ENCODE measurements at regions not wholly inside any gene's neighbourhood (a gene's known extent, or its start where the extent isn't known, plus 50 kb on each side); places are given as distances from the start of the nearest gene placed in this dataset.
"Not testable (repeated sequence)": the region's sequence is repeated elsewhere in the genome, so short reads cannot be mapped to it uniquely, and the experiment has no call there.

GRCh38 chr12:31819427-31819826 is 90.6 kb upstream of the AMN1 start:
- no peak for DNase-seq

DNA sequence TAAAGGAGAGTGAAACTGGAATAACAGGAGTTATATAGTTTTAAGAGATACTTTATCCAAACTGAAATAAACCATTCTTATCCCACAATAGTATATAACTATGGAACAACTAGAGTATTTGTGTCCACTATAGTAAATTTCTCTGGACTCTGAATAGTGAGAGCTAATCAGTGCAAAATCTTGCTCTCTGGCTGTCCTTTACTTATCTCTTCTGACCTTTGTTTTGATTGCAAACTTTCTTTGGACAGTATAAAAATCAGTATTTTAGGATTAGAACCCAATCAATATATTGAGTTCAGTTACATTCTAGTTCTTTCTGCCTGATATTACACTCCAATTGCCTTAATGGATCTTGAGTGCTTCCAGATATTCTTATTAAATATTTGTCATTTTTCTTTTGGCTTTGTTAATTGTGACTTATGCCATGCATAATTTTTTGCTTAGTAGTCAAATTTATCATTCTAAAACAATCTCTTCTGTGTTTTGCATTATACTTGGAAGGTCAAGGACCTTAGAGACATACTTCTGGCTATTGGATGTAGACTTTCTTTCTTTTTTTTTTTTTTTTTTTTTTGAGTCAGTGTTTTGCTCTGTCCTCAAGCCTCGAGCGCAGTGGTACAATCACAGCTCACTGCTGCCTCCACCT is 89.9 kb upstream of the AMN1 start:
- no peak for DNase-seq

DNA sequence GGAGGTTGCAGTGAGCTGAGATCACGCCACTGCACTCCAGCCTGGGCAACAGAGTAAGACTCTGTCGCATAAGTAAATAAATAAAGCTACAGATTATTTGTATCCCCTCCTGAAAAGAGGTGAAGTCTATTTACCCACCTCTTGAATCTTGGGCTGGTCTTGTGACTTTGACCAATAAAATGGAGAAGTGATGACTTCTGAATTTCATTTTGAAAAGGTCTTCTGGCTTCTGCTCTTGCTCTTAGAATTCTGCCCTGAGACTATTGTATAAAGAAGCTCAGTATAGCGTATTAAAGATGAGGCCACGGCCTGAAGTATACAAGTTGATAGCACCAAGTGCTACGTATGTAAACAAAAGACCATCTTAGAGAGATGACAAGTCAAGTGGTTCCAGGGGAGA is 88.3 kb upstream of the AMN1 start:
- no peak for DNase-seq

DNA sequence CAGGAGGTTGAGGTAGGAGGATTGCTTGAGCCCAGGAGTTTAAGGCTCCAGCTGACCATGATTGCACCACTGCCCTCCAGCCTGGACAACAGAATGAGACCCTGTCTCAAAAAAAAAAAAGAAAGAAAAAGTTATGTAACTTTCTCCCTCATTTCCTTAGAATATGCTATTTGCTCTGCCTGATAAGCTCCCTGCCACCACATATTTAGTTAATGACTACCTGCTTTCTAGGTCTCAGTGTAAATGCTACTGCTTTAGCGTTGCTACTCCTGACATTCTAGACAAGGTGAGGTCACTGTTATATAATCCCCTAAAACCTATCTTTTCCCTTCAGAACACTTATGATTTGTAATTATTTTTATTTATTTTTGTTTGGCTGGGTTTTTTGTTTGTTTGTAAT is 86.3 kb upstream of the AMN1 start:
- no peak for DNase-seq

DNA sequence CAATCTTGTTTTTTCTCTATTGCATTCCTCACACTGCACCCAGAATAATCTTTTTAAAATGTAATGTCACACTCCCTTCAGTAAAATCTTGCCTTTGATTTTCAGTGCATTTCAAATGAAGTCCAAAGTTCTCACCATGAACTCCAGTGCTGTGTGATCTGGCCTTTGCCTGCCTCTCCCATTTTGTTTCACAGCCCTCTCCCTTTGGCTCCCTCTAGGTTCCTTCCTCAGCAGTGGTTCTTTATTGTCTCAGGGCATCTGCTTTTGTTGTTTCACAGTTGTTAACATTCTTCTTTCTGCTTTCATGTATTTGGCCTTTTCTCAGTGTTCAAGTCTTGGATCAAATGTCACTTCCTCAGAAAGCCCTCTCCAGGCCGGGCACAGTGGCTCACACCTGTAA is 84.5 kb upstream of the AMN1 start:
- no peak for DNase-seq

GRCh38 chr12:31807773-31808097 is 78.9 kb upstream of the AMN1 start:
- DNase-seq, result no peak

DNA sequence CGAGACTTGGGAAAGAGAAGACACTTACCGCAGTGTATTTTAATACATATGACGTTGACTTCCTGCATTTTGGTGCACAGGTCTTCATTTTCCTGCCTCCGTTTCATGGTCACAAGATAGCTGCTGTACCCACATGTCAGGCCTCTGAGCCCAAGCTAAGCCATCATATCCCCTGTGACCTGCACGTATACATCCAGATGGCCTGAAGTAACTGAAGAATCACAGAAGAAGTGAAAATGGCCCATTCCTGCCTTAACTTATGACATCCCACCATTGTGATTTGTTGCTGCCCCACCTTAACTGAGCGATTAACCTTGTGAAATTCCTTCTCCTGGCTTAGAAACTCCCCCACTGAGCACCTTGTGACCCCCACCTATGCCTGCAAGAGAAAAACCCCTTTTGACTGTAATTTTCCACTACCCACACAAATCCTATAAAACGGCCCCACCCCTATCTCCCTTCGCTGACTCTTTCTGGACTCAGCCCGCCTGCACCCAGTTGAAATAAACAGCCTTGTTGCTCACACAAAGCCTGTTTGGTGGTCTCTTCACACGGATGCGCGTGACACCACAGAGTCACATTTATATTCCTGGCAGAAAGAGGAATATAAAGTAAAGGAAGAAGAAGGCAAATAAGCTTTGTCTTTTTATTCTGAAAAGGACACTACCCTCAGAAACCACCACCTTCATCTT is 78.4 kb upstream of the AMN1 start:
- DNase-seq, result not testable (repeated sequence)

GRCh38 chr12:31805681-31806080 is 76.9 kb upstream of the AMN1 start:
- DNase-seq, result not testable (repeated sequence)

DNA sequence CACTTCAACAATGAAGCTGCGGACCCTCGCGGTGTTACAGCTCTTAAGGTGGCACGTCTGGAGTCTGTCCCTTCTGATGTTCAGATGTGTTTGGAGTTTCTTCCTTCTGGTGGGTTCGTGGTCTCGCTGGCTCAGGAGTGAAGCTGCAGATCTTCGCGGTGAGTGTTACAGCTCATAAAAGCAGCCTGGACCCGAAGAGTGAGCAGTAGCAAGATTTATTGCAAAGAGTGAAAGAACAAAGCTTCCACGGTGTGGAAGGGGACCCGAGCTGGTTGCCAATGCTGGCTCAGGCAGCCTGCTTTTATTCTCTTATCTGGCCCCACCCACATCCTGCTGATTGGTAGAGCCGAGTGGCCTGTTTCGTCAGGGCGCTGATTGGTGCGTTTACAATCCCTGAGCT is 75.9 kb upstream of the AMN1 start:
- not testable (repeated sequence) for DNase-seq

DNA sequence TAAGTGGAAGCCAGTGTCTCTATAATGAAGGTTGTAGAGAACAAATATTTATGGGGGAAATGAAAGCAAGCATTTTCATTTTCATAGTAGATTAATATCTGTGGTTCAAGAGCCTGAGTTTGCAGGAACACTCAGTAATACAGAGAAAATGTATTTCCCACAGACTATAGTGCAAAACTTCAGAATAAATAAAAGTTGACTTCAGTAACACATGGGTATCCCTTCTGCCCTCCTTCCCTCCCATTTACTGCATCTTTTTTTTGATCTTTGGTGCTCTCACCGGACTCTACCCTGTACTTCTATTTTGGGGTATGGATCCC is 75.3 kb upstream of the AMN1 start:
- no peak for DNase-seq

DNA sequence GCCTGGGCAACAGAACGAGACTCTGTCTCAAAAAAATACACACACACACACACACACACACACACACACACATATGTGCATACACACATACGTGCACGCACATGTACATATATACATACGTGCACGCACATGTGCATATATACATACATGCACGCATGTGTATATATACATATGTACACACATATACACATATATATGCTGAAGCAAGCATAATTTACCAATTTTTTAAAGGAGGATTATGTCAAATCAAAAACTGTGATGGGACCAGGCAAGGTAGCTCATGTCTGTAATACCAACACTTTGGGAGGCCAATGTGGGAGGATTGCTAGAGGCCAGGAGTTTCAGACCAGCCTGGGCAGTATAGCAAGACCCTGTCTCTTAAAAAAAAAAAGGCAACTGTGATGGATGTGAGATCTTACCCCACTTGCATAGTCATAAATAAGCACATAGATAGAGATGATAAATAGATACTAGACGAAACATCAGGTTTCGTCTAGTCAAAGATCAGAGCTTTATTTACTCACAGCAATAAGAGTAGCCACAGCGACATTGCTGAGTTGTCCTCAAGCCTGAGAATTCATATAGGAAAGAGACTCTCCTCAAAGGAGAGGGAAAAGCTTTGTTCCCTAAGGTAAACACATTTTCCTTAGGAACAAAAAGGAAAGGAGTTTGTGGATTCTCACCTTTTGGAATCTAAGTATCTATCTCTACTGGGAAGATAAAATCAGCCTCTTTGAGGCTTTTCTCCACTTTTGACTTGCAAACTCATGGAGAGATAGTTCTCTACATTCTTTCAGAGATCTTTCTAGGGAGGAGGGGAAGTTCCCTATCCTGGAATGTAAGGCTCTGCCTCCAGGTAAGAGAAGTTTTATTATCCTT is 74.7 kb upstream of the AMN1 start:
- DNase-seq, result no peak

DNA sequence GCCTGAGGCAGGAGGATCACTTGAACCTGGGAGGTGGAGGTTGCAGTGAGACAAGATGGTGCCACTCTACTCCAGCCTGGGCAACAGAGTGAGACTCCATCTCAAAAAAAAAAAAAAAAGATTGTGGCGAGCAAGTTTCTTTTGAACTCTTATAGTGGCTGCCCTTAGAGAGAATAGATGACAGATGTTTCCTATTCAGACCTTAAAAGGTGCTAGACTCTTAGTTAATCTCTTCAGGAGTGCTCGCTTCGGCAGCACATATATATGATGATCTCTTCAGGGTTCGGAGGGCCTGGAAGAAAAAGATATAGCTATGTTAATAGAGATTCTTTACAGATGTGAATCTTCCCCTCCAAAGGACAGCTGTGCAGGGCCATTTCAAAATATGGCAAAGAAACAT is 73.1 kb upstream of the AMN1 start:
- no peak for DNase-seq

DNA sequence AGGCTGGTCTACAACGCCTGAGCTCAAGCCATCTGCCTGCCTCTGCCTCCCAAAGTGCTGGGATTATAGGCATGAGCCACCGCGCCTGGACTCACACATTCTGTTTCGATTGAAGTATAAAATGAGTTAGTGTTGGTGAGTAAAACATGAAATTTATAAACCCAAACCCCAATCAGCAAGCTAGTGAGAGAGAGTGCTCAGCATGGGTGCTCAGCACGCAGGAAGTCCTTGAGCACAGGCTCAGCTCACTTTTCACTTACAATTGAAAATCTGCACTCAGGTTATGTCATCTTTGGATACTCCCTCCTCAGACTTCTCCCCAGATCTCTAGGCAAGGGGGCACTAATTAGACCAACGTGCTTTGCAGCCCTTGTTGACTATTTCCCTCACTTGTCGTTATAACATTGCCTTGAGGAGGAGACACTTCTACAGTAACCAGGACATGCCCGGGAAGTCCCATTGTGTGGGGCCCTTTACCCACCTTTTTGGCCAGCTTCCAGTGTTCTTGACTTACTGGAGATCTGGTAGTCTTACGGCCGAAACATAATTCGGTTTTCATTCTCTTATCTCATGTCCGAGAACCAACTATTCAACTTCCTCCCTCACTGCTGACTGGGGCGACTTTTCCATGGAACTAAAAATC is 68.5 kb upstream of the AMN1 start:
- DNase-seq, result no peak

- DNase-seq, result no peak
Measured at GRCh38 chr12:31796270-31796951, 67.6 kb upstream of the AMN1 start.

- no peak for DNase-seq
Measured at GRCh38 chr12:31794745-31795144, 65.9 kb upstream of the AMN1 start.

DNA sequence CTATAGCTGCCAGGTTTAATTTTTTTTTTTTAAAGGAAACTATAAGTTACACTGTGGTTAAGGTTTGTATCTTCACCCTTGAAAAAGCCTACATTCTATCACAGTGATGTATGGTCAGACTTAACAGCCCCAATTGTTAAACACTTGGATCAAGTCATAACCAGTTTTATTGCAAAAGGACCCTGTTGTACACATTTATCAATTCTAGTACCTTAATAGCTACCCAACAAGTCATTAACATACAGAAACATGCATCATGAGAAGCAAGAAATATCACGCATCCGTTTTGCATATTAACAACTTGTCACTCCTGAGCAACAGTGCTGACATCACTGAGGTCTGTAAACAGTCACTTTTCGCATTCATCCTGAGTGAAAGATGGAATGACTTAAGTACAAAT is 62.4 kb upstream of the AMN1 start:
- DNase-seq, result not testable (repeated sequence)

DNA sequence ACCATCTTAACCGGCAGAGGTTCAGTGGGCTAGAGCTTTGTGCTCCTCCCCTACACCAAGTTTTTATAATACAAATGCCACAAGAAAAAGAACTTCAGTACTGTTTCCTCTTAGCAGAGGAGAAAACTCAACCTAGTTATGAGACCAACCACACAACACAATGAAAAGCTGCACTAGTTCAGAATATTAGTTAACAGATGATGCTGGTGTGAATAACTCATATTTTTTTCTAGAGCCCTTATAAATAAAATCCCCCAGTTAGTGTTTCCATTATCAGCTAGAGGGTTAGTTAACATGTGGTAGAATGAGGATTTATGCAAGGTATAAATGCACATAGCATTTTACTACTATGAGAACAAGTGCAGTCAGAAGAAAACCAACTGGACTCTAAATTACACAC is 61.9 kb upstream of the AMN1 start:
- DNase-seq, result no peak

DNA sequence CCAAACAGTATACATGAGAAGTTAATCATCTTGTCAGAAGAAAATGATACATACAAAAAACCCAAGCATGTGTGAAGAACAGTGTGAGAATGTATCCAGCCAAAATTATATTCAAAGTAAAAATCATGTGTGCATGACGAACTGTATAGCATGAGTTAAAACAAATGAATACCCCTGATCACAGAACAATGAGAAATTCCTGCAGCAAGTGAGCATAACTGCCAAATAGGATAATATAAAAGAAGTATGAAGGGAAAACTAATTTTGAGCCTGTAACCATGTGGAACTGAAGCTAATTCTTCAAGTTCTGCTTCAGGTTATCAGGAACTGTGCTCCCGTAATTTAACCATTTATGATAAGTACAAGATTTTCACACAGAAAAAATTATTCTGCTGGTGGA is 56.5 kb upstream of the AMN1 start:
- DNase-seq, result no peak

DNA sequence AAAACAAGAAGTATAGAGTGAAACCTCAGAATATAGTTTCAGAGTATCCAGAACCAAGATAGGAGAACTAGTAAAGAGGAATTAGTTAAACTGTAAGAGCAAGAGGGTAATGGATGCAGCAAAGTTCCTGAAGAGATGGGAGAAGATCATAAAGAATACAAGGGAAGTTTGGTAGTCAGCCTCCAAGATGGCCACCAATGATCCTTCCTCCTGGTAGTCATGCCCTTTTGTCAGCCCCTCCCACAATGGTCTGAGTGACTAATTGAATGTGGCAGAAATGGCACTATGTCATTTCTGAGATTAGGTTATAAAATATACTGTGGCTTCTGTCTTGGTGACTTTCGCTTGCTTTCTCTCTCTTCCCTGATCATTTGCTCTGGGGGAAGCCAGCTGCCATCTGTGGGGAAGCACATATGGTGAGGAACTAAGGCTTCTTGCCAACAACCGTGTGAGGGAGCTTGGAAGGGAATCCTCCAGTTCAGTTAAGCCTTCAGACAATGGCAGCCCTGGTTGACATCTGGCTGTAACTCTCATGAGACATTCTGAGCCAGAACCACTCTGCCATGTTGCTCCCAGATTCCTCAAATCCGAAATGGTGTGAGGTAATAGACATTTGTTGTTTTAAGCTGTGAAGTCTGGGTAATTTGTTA is 55.3 kb upstream of the AMN1 start:
- DNase-seq, result no peak

- no peak for DNase-seq
Measured at GRCh38 chr12:31783556-31783955, 54.7 kb upstream of the AMN1 start.

DNA sequence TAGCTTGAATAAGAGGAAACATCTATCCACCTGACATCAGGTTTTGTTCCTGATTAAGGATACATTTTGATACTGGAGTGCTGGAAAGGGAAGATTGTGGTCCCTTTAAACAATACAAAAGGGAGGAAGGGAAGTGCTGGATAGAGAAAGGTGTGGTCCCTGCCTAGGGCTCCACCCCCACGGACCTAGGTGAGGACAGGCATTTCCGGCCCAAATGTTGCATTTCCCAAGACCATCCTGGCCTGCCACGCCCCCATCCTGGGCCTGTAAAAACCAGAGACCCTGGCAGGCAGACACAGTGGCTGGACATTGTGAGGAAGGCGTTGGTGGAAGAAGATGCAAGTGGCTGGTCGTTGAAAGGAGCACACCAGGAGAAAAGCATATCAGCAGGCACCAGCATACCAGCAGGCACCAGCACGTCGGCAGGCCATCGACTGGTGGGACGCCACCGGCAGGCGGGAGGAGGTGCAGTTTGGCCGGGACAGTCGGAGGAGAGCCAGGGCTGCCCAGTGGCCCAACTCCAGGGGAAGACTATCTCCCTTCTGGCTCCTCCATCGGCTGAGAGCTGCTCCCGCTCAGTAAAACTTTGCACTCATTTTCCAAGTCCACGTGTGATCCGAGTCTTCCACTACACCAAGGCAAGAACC is 53.2 kb upstream of the AMN1 start:
- no peak for DNase-seq

DNA sequence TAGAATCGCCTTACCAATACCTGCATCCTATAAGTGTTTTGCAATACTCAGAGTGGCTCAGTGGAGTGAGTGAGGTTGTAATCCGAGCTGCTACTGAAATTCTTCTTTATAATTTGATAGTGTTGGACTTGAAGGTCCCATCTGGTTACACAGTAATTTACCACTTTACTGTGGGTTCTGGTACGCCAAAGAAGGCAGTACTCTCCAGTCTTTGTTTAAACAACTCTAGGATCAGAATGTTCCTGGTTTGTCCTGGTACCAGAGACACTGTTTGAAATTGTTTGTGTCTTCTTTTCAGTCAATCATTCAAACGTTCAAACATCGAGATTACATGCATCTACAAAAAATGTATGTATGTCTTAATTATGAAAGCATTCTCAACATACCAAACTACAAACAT is 51.3 kb upstream of the AMN1 start:
- no peak for DNase-seq
